ENCODE measurements at regions not wholly inside any gene's neighbourhood (a gene's known extent, or its start where the extent isn't known, plus 50 kb on each side); places are given as distances from the start of the nearest gene placed in this dataset.

DNA sequence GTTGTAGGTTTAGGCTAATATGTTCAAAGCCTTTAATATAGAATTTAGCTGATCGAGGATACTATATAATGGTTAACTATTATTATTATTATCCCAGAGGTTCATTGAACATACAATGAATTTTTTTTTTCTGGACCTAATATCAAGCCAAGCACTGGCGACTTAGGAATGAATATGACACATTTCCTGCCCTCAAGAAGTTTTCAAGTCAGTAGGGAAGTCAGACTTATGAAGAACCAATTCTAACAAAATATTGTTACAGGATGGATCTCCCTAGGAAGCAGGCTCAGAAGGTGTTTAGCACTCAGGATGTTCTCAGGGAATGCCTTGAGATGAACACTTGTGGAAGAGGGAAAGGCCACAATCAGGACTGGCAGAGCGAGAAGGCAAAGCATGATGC is 211.8 kb upstream of the FGGY start:
- no peak for DNase-seq (ENCODE audit: low read depth)
- no peak overlapping the region for H3K9ac ChIP-seq (ENCODE audit: low read length)
- no peaks in the 10 kb centered on the region for H3K36me3 ChIP-seq (ENCODE audit: insufficient read depth, low read length)
- no peaks in the 10 kb centered on the region for H3K27me3 ChIP-seq (ENCODE audit: insufficient read depth, low read length)
- no peaks in the 10 kb centered on the region for H3K36me3 Mint-ChIP-seq (ENCODE audit: low read depth, unreplicated experiment)
- peaks cover 10% of the 10 kb centered on the region for H3K4me1 ChIP-seq (ENCODE audit: insufficient read depth, low read length)
- H2AFZ ChIP-seq (ENCODE audit: low read depth, low read length), result no peak overlapping the region
- no peaks in the 10 kb centered on the region for H4K20me1 ChIP-seq (ENCODE audit: insufficient read depth, low read length)
- H3K4me2 ChIP-seq (ENCODE audit: low read length), result no peak overlapping the region
- H3K4me3 Mint-ChIP-seq (ENCODE audit: unreplicated experiment), result no peak overlapping the region
- H3K9me3 Mint-ChIP-seq (ENCODE audit: unreplicated experiment), result peaks cover 7% of the 10 kb centered on the region
- no peak overlapping the region for H3K27ac ChIP-seq (ENCODE audit: low read depth, low read length)
- TF ChIP-seq EZH2 (IDR thresholded peaks at IDR 0.05; ENCODE audit: insufficient read depth, low read length), result no peak
- TF ChIP-seq, protein P1, sequence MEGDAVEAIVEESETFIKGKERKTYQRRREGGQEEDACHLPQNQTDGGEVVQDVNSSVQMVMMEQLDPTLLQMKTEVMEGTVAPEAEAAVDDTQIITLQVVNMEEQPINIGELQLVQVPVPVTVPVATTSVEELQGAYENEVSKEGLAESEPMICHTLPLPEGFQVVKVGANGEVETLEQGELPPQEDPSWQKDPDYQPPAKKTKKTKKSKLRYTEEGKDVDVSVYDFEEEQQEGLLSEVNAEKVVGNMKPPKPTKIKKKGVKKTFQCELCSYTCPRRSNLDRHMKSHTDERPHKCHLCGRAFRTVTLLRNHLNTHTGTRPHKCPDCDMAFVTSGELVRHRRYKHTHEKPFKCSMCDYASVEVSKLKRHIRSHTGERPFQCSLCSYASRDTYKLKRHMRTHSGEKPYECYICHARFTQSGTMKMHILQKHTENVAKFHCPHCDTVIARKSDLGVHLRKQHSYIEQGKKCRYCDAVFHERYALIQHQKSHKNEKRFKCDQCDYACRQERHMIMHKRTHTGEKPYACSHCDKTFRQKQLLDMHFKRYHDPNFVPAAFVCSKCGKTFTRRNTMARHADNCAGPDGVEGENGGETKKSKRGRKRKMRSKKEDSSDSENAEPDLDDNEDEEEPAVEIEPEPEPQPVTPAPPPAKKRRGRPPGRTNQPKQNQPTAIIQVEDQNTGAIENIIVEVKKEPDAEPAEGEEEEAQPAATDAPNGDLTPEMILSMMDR (IDR thresholded peaks at IDR 0.05; ENCODE audit: insufficient read depth, low read depth, low read length), result no peak
- no peak overlapping the region for H3K4me3 ChIP-seq (ENCODE audit: insufficient read depth, low read depth, low read length)
- H3K27ac Mint-ChIP-seq (ENCODE audit: unreplicated experiment), result no peak overlapping the region
- no peaks in the 10 kb centered on the region for H3K79me2 ChIP-seq (ENCODE audit: insufficient read depth, low read length)
- H3K4me1 Mint-ChIP-seq (ENCODE audit: low read depth, unreplicated experiment), result peaks cover 10% of the 10 kb centered on the region
- no peak for FAIRE-seq
- no peaks in the 10 kb centered on the region for H3K27me3 Mint-ChIP-seq (ENCODE audit: low read depth, unreplicated experiment)
- H3K9me3 ChIP-seq (ENCODE audit: insufficient read depth, low read depth, low read length), result no peaks in the 10 kb centered on the region

DNA sequence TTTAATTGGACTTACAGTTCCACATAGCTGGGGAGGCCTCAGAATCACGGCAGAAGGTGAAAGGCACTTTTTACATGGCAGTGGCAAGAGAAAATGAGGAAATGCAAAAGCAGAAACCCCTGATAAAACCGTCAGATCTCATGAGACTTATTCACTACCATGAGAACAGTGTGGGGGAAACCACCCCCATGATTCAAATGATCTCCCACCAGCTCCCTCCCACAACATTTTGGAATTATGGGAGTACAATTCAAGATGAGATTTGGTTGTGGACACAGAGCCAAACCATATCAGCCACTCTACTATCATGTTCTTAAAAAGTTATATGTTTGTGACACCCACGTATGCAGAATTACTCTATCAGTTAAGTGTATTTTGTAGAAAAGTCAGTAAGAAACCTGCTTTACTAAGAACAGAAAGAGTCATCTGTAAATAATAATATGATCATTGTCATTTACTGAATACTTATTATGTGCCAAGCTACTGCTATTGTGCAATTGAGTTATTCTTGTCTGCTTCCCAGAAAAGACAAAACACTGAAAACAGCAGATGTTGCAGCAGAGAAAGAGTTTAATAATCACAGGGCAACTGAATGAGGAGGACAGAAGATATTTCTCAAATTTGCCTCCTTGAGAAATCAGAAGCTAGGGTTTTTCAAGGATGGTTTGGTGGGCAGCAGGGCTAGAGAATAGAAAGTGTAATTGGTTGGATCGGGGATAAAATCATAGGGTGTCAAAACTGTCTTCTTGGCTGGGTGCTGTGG is 207.7 kb upstream of the FGGY start:
- DNase-seq (ENCODE audit: low read depth) (no peak), FAIRE-seq (no peak)
- no peak overlapping the region for H3K4me3 Mint-ChIP-seq (ENCODE audit: unreplicated experiment)
- H3K4me1 ChIP-seq (ENCODE audit: insufficient read depth, low read length), result peaks cover 5% of the 10 kb centered on the region
- H3K4me3 ChIP-seq (ENCODE audit: insufficient read depth, low read depth, low read length), result no peak overlapping the region
- H3K27me3 ChIP-seq (ENCODE audit: insufficient read depth, low read length), result no peaks in the 10 kb centered on the region
- no peak overlapping the region for H3K4me2 ChIP-seq (ENCODE audit: low read length)
- H2AFZ ChIP-seq (ENCODE audit: low read depth, low read length), result no peak overlapping the region
- no peak for TF ChIP-seq EZH2 (IDR thresholded peaks at IDR 0.05; ENCODE audit: insufficient read depth, low read length)
- TF ChIP-seq, protein P1 (IDR thresholded peaks at IDR 0.05; ENCODE audit: insufficient read depth, low read depth, low read length), result no peak
- no peak overlapping the region for H3K27ac ChIP-seq (ENCODE audit: low read depth, low read length)
- no peak overlapping the region for H3K9ac ChIP-seq (ENCODE audit: low read length)
- H3K4me1 Mint-ChIP-seq (ENCODE audit: low read depth, unreplicated experiment), result peaks cover 3% of the 10 kb centered on the region
- no peak overlapping the region for H3K27ac Mint-ChIP-seq (ENCODE audit: unreplicated experiment)
- H3K36me3 ChIP-seq (ENCODE audit: insufficient read depth, low read length), result no peaks in the 10 kb centered on the region
- no peaks in the 10 kb centered on the region for H3K36me3 Mint-ChIP-seq (ENCODE audit: low read depth, unreplicated experiment)
- H3K9me3 ChIP-seq (ENCODE audit: insufficient read depth, low read depth, low read length), result no peaks in the 10 kb centered on the region
- H3K27me3 Mint-ChIP-seq (ENCODE audit: low read depth, unreplicated experiment), result no peaks in the 10 kb centered on the region
- H4K20me1 ChIP-seq (ENCODE audit: insufficient read depth, low read length), result no peaks in the 10 kb centered on the region
- no peaks in the 10 kb centered on the region for H3K79me2 ChIP-seq (ENCODE audit: insufficient read depth, low read length)
- peaks cover 4% of the 10 kb centered on the region for H3K9me3 Mint-ChIP-seq (ENCODE audit: unreplicated experiment)

DNA sequence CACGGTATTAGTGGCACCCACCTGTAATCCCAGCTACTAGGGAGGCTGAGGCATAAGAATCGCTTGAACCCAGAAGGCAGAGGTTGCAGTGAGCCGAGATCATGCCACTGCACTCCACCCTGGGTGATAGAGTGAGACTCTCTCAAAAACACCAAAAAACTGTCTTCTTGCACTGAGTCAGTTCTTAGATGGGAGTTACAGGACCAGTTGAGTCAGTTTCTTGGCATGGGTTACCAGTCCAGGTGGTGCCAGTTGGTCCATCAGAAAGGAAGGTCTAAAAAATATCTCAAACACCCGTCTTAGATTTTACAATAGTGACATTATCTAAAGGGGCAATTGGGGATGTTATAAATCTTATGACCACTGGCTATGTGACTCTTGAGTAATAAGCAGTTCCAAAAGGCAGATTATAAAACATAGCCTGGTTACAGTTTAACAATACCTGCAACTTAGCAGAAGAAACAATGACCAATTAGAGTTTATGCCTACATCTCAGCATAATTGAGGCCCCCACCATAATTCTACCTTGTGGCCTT is 206.9 kb upstream of the FGGY start:
- Histone ChIP-seq H3K4me3 (ENCODE audit: insufficient read depth, low read depth, low read length) (no peak overlapping the region), H3K27me3 (ENCODE audit: insufficient read depth, low read length) (no peaks in the 10 kb centered on the region), H3K27ac (ENCODE audit: low read depth, low read length) (no peak overlapping the region), H3K79me2 (ENCODE audit: insufficient read depth, low read length) (no peaks in the 10 kb centered on the region), H3K36me3 (ENCODE audit: insufficient read depth, low read length) (no peaks in the 10 kb centered on the region), H3K9me3 (ENCODE audit: insufficient read depth, low read depth, low read length) (no peaks in the 10 kb centered on the region), H2AFZ (ENCODE audit: low read depth, low read length) (no peak overlapping the region), H3K4me1 (ENCODE audit: insufficient read depth, low read length) (no peaks in the 10 kb centered on the region), H4K20me1 (ENCODE audit: insufficient read depth, low read length) (no peaks in the 10 kb centered on the region), H3K4me2 (ENCODE audit: low read length) (no peak overlapping the region), H3K9ac (ENCODE audit: low read length) (no peak overlapping the region)
- Mint-ChIP-seq H3K27ac (ENCODE audit: unreplicated experiment) (no peak overlapping the region), H3K4me3 (ENCODE audit: unreplicated experiment) (no peak overlapping the region), H3K4me1 (ENCODE audit: low read depth, unreplicated experiment) (no peaks in the 10 kb centered on the region), H3K9me3 (ENCODE audit: unreplicated experiment) (peaks cover 4% of the 10 kb centered on the region), H3K36me3 (ENCODE audit: low read depth, unreplicated experiment) (no peaks in the 10 kb centered on the region), H3K27me3 (ENCODE audit: low read depth, unreplicated experiment) (no peaks in the 10 kb centered on the region)
- TF ChIP-seq, protein P1 (IDR thresholded peaks at IDR 0.05; ENCODE audit: insufficient read depth, low read depth, low read length), result no peak
- TF ChIP-seq EZH2 (IDR thresholded peaks at IDR 0.05; ENCODE audit: insufficient read depth, low read length), result no peak
- FAIRE-seq, result no peak
- DNase-seq (ENCODE audit: low read depth), result no peak

Measured in astrocyte (in vitro differentiated cells and primary cell).